Adrenal gland (tissue), 5 donors: ENCODE measurements at regions not wholly inside any gene's neighbourhood (a gene's known extent, or its start where the extent isn't known, plus 50 kb on each side); places are given as distances from the start of the nearest gene placed in this dataset.

Experiments
- POLR2A ChIP-seq, 2 donors: fragments of 450-650 bp; IDR thresholded peaks; one replicate each; pipeline ENCODE4 v1.6.1; 2017; ENCODE audit warnings: antibody characterized with exemption in 2 of 2, mild to moderate bottlenecking in 2 of 2, moderate library complexity in 1 of 2
- TF ChIP-seq, protein P1 (sequence below), 6 experiments: fragments of 450-650 bp in 4 of 6; fragments of 200-600 bp in 2 of 6; sonication (generic) in 1 of 6; IDR thresholded peaks; 1 replicate in 5 of 6; 2 replicates in 1 of 6; pipeline versions ENCODE4 v1.5.1 to v1.8.0; 2016 to 2021; ENCODE audit warnings: antibody characterized with exemption in 6 of 6, mild to moderate bottlenecking in 2 of 6, moderate library complexity in 1 of 6
- donor health status: DM: no; HTN: no; CAD: no.

DNA sequence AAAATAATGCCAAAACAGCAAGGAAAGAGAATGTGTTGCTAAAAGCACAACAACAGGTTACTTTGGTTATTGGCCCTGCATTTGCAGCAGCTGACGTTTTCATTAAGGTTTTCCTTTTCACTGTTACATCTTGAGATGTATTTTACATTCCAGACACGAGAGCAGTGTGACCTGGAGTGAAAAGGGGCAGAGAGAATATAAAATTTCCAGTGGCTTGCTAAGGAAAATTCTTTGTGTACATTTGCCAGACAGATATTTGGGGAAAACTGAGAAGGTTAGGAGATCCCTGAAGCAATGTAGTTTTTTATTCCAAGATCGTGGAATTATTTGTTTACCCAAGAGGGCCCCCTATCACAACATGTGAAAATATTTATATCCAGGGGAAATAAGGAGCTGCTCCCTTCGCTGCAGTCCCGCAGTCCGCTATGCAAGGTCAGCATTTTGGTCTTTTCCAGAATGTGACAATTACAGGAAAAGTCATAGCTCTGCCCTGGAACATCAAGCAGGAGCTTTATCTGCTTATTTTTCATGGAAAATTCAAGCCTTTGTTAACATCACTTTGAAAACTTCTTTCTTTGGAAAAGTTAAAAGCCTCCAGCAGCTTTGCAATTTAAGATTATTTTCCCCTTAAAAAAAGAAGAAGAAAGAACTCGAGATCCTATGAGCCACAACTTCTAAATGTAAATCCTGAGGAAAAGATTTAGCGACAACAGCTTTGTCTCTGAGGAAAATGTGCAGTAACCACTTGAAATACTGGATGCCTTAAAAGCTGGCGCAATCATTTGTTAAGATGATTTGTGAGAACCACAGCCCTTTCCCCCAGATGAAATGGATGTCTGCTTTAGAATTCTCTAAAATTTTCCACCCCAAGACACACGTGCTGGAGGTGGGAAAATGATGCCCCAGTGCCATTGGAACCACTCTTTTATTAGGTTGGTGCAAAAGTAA, 256.4 kb upstream of the TPM1 start:
- TF ChIP-seq, protein P1, sequence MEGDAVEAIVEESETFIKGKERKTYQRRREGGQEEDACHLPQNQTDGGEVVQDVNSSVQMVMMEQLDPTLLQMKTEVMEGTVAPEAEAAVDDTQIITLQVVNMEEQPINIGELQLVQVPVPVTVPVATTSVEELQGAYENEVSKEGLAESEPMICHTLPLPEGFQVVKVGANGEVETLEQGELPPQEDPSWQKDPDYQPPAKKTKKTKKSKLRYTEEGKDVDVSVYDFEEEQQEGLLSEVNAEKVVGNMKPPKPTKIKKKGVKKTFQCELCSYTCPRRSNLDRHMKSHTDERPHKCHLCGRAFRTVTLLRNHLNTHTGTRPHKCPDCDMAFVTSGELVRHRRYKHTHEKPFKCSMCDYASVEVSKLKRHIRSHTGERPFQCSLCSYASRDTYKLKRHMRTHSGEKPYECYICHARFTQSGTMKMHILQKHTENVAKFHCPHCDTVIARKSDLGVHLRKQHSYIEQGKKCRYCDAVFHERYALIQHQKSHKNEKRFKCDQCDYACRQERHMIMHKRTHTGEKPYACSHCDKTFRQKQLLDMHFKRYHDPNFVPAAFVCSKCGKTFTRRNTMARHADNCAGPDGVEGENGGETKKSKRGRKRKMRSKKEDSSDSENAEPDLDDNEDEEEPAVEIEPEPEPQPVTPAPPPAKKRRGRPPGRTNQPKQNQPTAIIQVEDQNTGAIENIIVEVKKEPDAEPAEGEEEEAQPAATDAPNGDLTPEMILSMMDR (IDR thresholded peaks at IDR 0.05) = no peak
- no peak for TF ChIP-seq POLR2A (IDR thresholded peaks at IDR 0.05)
